ENCODE measurements at regions not wholly inside any gene's neighbourhood (a gene's known extent, or its start where the extent isn't known, plus 50 kb on each side); places are given as distances from the start of the nearest gene placed in this dataset.

DNA sequence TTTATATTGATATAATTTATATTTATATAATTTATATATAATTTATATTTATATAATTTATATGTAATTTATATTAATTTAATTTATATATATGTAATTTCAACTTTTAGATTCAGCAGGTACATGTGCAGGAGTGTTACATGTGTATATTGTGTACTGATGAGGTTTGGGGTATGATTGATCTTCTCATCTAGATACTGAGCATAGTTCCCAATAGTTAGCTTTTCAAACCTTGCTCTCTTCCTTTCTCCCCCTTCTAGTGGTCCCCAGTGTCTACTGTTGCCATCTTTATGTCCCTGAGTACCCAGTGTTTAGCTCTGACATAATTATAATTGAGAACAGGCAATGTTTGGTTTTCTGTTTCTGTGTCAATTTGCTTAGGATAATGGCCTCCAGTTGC lies 1335.3 kb upstream of the CDH2 start:
- TF ChIP-seq, protein P1, sequence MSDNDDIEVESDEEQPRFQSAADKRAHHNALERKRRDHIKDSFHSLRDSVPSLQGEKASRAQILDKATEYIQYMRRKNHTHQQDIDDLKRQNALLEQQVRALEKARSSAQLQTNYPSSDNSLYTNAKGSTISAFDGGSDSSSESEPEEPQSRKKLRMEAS (IDR thresholded peaks at IDR 0.05): no peak
- TF ChIP-seq RBBP5 (IDR thresholded peaks at IDR 0.05; ENCODE audit: borderline replicate concordance, low read depth, low read length): no peak
- TF ChIP-seq, protein P2, sequence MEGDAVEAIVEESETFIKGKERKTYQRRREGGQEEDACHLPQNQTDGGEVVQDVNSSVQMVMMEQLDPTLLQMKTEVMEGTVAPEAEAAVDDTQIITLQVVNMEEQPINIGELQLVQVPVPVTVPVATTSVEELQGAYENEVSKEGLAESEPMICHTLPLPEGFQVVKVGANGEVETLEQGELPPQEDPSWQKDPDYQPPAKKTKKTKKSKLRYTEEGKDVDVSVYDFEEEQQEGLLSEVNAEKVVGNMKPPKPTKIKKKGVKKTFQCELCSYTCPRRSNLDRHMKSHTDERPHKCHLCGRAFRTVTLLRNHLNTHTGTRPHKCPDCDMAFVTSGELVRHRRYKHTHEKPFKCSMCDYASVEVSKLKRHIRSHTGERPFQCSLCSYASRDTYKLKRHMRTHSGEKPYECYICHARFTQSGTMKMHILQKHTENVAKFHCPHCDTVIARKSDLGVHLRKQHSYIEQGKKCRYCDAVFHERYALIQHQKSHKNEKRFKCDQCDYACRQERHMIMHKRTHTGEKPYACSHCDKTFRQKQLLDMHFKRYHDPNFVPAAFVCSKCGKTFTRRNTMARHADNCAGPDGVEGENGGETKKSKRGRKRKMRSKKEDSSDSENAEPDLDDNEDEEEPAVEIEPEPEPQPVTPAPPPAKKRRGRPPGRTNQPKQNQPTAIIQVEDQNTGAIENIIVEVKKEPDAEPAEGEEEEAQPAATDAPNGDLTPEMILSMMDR (IDR thresholded peaks at IDR 0.05; ENCODE audit: control extremely low read depth in 1 of 3, insufficient read depth in 1 of 3, low read depth in 1 of 3, low read length in 3 of 3): no peak
